ENCODE measurements at regions not wholly inside any gene's neighbourhood (a gene's known extent, or its start where the extent isn't known, plus 50 kb on each side); places are given as distances from the start of the nearest gene placed in this dataset.

DNA sequence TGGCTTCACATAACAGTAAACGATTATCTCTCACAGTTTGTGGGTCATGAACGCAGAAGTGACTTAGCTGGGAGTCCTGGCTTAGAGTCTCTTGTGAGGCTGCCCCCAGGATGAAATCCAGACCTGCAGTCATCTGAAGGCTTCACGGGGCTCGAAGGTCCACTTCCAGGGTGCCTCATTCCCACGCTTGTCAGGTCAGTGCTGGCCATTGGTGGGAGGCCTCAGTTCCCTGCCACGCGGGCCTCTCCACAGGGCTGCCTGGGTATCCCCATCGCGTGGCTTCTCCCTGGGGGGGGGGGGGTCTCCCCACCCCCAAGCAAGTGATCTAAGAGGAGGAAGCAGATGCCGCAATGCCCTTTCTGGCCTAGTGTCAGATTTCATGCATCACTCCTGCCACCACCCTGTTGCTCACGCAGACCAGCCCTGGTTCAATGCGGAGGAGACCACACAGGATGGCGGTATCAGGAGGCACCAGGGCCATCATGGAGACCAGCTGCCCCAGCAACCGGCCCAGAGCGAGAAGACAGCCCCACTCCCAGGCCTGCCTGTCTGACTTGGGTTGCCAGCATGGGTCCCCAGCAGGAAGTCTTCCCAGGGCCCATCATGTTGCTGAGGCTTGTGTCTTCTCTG is 77.3 kb upstream of the CDH5 start:
- no peak for DNase-seq

DNA sequence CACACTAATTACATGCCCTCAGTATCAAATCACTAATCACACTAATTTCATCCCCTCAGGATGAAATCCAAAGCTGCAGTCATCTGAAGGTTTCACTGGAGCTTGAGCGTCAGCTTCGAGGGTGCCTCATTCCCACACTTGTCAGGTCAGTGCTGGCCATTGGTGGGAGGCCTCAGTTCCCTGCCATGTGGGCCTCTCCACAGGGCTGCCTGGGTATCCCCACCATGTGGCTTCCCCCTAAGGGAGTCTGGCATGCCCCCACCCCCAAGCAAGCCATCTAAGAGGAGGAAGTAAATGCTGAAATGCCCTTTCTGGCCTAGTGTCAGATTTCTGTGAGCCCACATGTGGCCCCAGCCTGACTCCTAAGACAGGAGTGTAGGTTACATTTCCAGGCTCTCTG is 78.6 kb upstream of the CDH5 start:
- DNase-seq = no peak

DNA sequence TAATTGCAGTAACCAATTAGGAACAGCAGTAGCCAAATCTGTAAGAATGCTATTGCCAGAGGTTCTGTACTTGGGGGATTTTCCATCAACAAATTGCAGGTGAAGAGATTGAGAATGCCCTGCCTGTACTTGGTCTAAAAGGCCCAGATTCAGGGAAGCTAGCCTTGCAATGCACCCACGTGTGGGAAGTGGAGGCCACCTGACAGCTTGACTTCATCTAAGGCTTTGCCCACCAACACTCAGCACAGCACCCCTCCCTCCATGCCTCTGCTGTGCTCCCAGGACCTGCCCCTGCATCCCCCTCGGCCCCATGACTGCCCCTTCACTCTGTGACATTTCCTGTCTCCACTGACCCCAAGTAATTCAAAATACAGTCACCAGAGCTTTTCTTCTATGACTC is 79.1 kb upstream of the CDH5 start:
- DNase-seq = no peak

DNA sequence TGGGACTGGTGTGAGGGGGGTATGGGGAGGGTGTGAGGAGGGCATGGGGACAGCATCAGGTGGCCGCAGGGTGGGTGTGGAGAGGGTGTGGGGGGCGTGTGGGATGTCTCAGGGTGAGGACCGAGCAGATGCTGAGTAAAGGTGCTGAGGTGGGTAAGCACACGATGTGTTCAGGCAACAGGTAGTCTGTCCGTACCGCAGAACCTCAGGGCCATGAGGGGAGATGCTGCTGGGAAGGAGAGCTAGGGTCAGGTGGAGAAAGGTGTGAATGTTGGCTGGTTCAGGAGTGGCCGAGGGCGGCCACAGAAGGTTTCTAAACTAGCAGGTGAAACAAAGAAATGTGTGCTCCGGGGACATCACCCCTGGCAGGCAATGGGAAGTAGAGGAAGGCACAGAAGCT is 80.0 kb upstream of the CDH5 start:
- DNase-seq = no peak

DNA sequence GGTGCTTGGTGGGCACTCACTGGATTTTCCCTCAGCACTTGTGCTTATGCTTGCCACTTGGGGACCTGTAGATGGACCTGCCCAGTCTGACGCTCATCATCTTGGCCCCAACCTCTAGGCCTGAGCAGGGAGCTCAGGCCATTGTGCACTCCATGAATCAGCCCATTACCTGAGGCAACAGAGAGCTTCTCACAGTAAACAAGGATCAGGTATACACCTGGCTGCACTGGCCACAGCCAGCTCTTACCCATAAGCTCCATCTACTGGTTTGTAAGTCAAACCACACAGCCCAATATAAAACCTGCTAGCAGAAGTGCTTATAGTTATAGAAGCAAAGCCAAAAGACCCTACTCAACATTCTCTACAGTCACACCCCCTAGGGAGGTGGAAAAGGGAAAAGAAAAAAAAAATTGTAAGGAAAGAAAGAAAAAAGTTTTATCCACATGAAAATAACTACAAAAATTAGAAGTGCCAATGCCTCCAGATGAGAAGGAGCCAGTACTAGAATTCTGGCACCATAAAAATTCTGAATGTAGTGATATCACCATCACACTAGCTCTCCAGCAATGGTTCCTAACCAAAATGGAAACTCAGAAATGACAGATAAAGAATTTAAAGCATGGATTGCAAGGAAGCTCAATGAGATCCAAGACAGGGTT is 87.8 kb upstream of the CDH5 start:
- DNase-seq = no peak

DNA sequence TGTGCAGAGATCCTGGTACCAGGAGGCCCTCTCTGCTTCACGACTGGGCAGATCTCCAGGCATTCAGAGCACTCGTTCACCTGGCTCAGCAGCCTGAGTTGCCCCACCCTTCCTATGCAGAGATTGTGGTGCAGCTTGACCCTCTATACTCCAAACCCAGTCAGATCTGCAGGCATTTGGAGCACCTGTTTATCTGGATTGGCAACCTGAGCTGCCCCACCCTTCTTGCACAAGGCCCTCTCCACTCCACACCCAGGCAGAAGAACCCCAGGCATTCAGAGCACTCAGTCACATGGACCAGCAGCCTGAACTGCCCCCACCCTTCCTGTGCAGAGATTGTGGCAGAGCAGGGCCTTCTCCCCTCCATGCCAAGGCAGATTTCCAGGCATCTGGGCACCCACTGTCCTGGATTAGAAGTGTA is 88.4 kb upstream of the CDH5 start:
- no peak for DNase-seq

DNA sequence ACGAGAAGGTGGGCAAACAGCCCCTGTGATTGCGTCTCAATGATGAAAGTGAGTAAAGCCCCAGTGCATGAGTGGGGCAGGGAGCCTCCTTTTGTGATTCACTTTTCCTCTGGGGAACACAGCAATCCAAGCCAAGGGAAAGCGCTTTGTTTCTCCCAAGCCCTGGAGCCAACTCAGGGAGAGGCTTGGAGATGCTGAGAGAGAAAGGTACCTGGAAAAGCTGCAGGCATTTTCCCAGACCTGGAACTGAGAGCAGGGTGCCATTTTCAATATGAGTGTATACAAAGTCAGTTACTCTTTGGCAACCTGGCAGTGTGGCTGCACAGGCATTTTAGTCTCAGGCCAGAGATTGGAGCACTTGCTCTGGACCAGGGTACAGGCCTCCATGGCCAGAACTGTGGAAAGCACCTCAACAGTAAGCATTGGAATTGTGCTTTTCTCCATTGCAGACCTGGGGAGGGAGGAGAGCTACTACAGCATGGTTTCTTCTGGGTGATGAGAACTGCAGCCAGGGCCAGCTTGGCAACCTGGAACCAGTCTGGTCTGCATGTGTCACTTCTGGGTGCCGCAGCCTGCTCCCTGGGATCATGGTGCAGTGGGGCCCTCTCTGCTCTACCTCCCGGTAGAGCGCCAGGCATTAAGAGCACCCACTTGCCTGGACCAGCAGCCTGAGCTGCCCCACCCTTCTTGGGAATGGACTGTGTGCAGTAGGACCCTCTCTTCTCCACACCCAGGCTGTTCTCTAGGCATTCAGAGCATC is 89.0 kb upstream of the CDH5 start:
- no peak for DNase-seq

DNA sequence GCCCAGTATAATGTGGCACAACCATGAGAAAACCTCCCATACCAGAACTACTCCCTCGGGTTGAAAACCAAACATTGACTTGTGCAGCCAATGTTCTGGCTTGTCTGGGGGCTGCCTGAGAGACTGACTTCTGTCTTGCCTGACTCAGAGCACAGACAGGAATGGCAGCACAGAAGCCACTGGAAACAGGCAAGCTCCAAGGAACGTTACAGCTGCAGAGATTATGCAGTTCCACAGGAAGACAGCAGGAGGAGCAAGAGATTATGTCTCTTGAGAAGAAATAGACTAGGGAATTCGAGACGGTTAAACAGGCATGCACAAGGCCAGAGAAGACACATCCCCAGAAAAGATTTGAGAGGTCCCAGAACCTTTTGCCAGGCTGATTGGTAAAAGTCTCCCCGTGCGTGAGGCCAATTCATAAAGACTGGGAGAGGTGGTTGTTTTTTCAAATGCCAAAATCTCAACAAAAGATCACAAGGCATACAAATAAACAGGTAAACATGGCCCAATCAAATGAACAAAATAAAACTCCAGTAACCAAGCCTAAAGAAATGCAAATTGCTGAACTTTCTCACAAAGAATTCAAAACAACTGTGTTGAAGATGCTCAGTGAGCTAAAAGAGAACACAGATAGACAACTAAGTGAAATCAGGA is 90.6 kb upstream of the CDH5 start:
- DNase-seq = peak; percentile 20 to 30

DNA sequence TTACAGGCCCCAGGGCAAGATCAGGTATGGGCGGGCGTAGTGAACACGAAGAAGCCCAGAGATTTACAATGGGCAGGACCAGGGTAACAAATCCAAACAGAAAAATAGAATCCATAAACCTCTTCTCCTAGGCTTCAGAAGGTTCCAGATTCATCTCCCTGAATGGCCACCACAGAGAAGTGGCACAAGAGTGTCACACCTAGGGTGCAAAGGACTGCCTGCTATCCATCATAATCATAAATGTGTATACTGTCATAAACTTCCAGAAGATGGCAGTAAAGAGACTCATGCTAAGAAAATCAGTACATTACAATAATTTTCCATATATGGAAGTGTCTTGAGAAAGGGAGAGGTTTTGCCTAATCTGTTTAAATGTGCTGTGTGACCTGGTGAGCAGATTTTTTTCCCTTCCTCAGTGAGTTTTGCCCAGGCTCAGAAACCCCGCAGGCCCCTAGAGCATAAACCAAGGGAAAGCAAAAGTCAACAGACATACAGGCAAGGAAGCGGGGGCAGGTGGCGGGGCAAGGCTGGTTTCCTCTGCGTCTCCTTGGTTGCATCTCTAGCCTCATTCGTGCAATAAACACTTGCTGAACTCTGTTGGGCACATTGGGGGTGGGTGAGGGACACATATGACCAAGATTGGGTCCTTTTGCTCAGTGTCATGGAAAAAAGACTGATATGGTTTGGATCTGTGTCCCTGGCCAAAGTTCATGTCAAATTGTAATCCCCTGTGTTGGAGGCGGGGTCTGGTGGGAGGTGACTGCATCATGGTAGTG is 92.0 kb upstream of the CDH5 start:
- no peak for DNase-seq

DNA sequence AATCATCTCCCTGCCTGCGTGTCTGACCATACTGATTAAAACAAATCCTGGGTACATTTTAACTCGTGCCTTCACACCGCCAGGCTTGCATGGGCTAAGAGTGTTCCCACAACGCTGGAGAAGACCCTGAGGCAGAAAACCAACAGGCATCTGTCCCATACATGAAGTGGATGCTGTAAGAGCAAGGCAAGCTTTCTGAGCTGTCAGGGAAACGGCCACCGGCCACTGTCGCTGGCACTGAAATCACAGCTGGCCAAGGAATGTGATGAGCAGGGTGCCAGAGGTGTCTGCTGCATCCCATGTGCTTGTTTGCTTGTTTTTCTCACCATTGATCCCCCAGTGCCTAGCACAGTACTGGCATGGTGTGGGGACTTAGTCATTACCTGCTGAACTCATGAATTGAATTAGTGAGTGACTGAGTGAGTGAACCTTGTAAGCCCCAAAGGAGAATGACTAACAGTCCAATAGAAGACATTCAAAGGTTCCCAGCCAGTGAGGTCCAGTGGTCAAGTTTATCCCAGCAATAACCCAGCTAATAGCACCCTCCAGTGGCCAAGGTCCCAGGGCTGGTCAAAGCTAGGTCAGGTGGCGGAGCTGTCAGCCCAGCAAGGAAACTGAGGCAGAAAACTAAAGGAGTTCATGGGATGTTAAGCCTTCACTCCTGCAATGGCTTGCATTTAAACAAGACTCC is 92.7 kb upstream of the CDH5 start:
- no peak for DNase-seq

DNA sequence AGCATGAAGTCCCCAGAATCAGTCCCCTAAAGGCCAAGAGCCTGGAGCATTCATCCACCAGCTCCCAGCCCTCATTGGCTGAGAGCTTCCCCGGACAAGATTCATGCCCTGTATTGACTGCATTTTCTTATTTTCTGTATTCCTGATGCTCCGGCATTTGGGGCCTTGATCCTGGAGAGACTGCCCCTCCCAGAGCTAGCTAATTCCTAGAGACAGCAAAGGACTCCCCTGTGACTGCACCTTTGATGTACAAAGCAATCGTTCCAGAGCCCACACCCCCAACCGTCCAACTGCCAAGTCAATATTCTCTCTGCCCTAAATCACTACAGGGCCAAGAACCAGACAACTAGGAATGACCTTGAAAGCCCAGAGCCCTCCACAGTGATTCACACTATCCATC is 93.4 kb upstream of the CDH5 start:
- no peak for DNase-seq

DNA sequence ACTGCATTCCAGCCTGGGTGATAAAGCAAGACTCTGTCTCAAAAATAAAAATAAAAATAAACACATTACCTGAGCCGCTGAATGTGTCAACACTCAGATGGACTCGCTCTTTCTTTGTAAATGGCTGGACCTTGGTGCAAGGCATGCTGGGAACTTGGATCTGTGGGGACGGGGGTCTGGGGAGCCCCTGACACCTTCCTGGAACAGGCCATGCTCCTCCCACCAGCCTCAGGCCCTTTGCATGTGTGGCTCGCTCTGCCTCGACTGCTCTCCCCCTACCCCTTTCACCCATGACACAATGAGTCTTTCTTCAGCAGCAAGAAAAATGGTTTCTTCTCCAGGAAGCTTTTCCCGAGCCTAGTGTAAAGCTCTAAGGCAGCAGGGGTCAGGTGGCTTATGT is 94.0 kb upstream of the CDH5 start:
- DNase-seq = no peak

DNA sequence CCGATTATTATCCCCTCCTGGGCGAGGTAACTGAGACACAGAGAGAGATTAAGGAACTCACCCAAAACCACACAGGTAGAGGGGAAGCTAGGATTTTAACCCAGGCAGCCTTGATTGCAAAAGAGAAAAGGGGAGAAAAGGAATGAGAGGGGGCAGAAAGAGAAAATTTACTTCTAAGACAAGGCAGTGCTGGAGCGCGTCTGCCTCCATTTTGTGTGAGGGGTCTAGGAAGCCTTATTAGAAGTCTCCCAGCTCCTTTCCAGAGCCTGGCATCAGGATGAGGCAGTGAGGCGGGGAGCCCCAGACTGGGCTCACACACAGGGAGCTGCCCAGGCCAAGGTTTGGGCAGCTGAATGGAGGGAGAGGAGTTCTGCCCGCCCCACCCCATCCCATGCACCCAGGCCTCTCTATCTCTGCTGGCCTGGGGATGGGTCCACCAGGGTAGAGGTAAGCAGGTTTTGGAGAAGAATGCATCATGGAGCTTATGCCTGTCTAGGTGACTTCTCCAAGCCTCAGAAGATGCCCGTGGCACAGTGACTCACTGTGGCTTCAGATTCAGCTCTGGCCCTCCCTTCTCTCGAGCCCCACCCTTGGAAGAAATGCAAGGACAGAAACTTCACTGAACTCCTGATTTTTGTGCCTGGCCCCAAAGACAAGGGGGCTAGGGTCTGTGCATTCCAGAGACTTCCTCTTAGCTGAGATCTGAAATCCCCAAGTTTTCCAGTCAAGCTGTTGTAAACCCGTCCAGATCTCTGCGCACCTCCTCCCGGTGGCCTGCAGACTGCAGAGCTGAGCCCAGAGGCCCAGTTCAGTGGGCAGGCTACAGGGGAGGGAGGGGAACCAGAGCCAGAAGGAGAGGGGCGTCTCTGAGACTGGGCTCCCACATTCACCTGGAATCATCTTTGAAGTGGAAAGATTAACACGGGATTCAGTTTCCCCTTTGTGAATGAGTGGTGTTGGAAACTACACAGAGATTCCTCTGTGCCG is 95.1 kb upstream of the CDH5 start:
- DNase-seq = no peak

DNA sequence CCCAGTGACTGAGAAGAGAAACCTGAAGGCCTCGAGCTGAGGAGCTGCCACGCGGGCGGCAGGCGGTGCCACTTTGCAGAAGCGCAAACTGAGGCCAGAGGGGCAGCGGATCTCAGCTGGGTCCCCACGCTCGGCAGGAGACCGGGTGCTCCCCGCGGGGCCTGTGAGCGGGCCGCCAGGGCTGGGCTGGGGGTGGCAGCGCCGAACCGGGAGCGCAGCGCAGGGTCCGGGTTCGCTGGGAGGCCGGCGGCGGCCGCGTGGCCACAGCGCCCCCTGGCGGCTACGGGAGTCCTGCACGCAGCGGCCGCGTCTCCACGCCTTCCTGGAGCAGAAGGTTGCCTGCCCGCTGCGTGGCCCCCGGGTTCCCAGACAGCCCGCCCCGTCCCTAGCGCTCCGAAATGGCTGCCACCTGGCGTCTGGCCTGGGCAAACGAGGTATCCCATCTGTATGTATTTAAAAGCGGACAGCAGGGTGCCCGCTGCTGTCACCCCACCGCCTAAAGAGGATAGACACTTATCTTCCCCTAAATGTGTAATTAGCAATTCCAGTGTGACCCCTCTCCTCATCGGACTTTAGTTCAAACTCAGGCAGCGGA is 96.1 kb upstream of the CDH5 start:
- peak; percentile 65 to 70 for DNase-seq

DNA sequence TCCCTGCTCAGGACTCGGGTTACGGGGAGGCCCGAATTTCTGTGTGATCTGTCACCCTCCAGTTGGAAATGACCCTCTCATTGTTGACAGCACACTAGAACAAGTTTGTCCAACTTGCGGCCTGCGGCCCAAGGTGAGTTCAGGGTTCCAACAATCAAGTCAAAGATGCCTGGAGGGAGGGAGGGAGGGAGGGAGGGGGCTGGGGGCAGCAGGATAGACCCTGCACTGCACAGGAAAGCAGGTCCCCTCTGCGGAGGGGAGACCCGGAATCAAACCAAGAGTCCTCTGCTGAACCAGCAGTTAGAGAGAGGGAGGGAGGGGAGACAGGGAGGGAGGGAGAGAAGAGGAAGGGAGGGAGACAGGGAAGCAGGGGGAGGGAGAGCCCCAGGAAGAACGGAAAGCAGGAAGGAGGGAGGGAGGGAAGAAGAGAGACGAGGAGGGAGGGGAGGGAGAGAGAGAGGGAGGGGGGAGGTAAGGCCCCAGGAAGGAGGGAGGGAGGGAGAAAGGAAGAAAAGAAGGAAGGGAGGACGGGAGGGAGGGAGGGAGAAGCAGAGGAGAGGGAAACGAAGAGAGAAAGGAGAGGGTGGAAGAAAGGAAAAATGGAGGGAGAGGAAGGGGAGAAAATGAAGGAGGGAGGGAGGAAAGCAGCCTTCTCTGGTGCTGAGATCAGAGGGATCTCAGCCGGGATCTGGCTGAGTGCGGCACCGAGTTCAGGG is 96.7 kb upstream of the CDH5 start:
- DNase-seq = no peak

DNA sequence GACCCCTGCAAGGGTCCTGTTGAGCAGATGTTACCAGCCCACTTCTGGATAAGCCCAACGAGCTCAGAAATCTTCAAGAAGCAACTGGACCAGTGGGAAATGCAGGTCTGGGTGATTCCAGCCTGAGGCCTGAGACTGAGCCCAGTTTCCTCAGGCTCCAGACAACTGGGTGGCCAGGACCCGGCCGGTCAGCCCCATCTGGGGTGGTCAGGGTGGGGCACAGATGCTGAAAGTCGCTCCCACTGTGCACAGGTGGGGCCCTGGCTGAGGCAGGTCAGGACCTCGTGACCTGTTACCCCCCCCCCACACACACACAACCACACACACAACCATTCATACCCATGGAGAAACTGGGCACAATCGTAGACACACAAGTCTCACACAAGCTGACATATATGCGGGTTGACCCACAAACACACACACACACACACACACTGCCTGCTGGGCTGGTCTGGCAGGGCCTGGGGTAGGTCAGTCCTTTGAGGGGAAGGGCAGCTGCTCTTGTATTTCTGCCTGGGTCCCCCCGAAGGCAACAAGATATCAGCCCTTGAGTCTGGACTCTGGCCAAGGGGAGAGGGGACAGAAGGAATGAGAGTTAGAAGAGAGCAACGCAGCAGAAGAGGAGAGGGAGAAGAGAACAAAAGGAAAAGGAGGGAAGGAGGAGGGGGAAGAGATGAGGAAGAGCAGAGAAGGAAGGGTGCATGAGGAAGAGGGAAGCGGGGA is 99.0 kb upstream of the CDH5 start:
- DNase-seq = no peak

DNA sequence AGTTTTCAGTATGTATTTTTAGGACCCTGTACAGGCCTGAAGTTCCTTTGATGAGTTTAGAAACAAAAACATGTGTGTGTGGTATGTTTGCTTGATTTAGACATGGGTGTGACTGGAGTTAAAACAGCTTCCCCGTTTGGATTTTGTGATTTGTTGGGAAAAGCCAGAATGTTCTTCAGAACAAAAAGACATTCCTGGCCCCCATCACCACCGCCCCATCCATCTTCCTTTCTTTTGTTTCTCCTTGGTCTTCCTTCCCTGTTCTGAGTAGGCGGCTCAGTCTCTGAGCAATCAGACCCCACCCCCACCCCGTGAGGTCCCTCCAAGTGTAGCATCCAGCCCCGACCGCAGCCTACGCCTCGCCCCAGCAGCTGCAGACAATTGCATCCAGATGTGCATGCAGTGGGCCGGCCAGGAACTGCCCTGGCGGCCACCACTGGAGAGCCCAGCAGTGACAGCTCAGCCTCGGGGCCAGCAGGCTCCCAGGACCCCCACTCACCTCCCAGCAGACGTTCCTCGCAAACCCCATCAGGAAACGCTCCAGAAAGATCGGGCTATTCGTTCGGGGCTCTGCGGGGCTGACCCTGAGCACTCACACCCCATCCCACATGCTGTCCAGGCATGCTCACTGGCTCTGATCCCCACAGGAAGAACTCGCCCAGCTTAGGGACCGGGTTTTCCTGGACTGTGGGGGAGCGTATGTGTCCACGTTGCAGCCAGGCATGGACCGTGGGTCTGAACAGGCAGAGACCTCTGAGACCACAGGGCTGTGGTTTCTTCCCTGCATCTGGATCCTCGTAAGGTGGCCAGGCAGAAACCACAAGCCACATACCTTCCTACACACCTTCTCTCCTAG is 99.8 kb upstream of the CDH5 start:
- no peak for DNase-seq

DNA sequence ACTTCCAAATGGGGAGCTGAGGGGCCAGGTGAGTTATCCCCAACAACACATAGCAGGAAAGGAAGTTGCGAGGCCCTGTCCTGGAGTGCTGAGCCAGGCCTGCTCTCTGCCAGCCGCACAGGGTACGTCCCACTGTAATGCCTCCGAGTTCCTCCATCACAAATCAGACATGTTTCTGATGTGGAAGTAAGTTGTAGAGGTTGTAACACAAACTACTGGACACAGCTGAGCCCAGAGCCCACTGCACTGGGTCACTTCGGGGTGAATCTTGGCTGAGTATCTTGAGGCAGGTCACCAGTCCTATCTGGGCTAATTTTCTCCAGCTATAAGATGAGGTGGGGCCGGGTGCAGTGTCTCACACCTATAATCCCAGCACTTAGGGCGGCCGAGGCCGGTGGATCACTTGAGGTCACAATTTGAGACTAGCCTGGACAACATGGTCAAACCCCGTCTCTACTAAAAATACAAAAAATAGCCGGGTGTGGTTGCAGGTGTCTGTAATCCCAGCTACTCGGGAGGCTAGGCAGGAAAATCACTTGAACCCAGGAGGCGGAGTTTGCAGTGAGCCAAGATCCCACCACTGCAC is 100.8 kb upstream of the CDH5 start:
- no peak for DNase-seq
